Lower lobe of right lung (tissue), 2 donors: ENCODE measurements at regions not wholly inside any gene's neighbourhood (a gene's known extent, or its start where the extent isn't known, plus 50 kb on each side); places are given as distances from the start of the nearest gene placed in this dataset.

Source experiments
- ATAC-seq, 2 donors: fragments of 200-7000 bp; cut with Tn5 transposase; one replicate each; pipeline ENCODE4 v1.9.1; 2020 to 2022; ENCODE audit warnings: mild to moderate bottlenecking in 2 of 2, moderate library complexity in 2 of 2
- DNase-seq: peaks from one replicate; pipeline ENCODE4 v3.0.0-alpha.2; 2020
- H3K27ac ChIP-seq: fragments of 200-600 bp; one replicate; pipeline ENCODE4 v1.8.0; 2022
- H3K27me3 ChIP-seq: fragments of 200-600 bp; one replicate; pipeline ENCODE4 v1.8.0; 2022; ENCODE audit warnings: low read depth
- H3K36me3 ChIP-seq: fragments of 200-600 bp; one replicate; pipeline ENCODE4 v1.8.0; 2022; ENCODE audit warnings: mild to moderate bottlenecking
- H3K4me1 ChIP-seq: fragments of 200-600 bp; one replicate; pipeline ENCODE4 v1.8.0; 2022
- H3K4me3 ChIP-seq: fragments of 200-600 bp; one replicate; pipeline ENCODE4 v1.8.0; 2022; ENCODE audit warnings: mild to moderate bottlenecking
- H3K9me3 ChIP-seq: fragments of 200-600 bp; one replicate; pipeline ENCODE4 v1.8.0; 2022
- CTCF ChIP-seq: fragments of 200-600 bp; IDR thresholded peaks from one replicate; pipeline ENCODE4 v1.8.0; 2022; ENCODE audit warnings: antibody characterized with exemption, mild to moderate bottlenecking
- intact Hi-C: fragments of 100-400 bp; cut with DNase I; formaldehyde crosslinking; loops from one replicate; pipeline ENCODE4 v1.11.0; 2022
- donor health status: DM: no; HTN: yes; CAD: no; lungs with severe emphysema.

GRCh38 chr6:26295691-26296555 lies 69.1 kb upstream of the BTN3A2 start:
- Histone ChIP-seq H3K36me3 (no peaks in the 10 kb centered on the region), H3K4me3 (no peak overlapping the region), H3K4me1 (no peaks in the 10 kb centered on the region), H3K27me3 (peaks cover 7% of the 10 kb centered on the region), H3K9me3 (no peaks in the 10 kb centered on the region), H3K27ac (no peak overlapping the region)
- TF ChIP-seq CTCF = no peak
- ATAC-seq (no peak), DNase-seq (no peak)
- intact Hi-C loops = no loop called here

- TF ChIP-seq CTCF = no peak
- intact Hi-C loops = no loop called here
Observed at GRCh38 chr6:26296556-26296856, 68.5 kb upstream of the BTN3A2 start.

GRCh38 chr6:26296857-26297648 lies 67.9 kb upstream of the BTN3A2 start:
- no peaks in the 10 kb centered on the region for H3K4me1 ChIP-seq
- TF ChIP-seq CTCF = no peak
- no peaks in the 10 kb centered on the region for H3K36me3 ChIP-seq
- intact Hi-C loops = no loop called here
- H3K27ac ChIP-seq = no peak overlapping the region
- H3K4me3 ChIP-seq = no peak overlapping the region
- H3K27me3 ChIP-seq = peaks cover 7% of the 10 kb centered on the region
- DNase-seq (no peak), ATAC-seq (no peak)
- H3K9me3 ChIP-seq = no peaks in the 10 kb centered on the region

More at GRCh38 chr6:26296556-26296856, 68.5 kb upstream of the BTN3A2 start:
- Histone ChIP-seq H3K27me3 (peaks cover 7% of the 10 kb centered on the region), H3K4me1 (no peaks in the 10 kb centered on the region), H3K9me3 (no peaks in the 10 kb centered on the region), H3K4me3 (no peak overlapping the region), H3K27ac (no peak overlapping the region), H3K36me3 (no peaks in the 10 kb centered on the region)
- no peak for DNase-seq
- no peak for ATAC-seq

GRCh38 chr6:26299286-26300042 lies 65.5 kb upstream of the BTN3A2 start:
- no peak for TF ChIP-seq CTCF
- no peak for ATAC-seq
- intact Hi-C loops = no loop called here
- no peak for DNase-seq
- no peak overlapping the region for H3K27ac ChIP-seq
- H3K4me3 ChIP-seq = no peak overlapping the region
- no peaks in the 10 kb centered on the region for H3K36me3 ChIP-seq
- peaks cover 4% of the 10 kb centered on the region for H3K27me3 ChIP-seq
- H3K4me1 ChIP-seq = no peaks in the 10 kb centered on the region
- H3K9me3 ChIP-seq = no peaks in the 10 kb centered on the region

GRCh38 chr6:26300043-26300331 lies 65.0 kb upstream of the BTN3A2 start:
- ATAC-seq = no peak
- no peaks in the 10 kb centered on the region for H3K9me3 ChIP-seq
- H3K27ac ChIP-seq = no peak overlapping the region
- TF ChIP-seq CTCF = no peak
- intact Hi-C loops = no loop called here
- DNase-seq = no peak
- no peaks in the 10 kb centered on the region for H3K36me3 ChIP-seq
- H3K4me1 ChIP-seq = no peaks in the 10 kb centered on the region
- H3K27me3 ChIP-seq = peaks cover 4% of the 10 kb centered on the region
- no peak overlapping the region for H3K4me3 ChIP-seq
